ENCODE measurements at regions not wholly inside any gene's neighbourhood (a gene's known extent, or its start where the extent isn't known, plus 50 kb on each side); places are given as distances from the start of the nearest gene placed in this dataset.

DNA sequence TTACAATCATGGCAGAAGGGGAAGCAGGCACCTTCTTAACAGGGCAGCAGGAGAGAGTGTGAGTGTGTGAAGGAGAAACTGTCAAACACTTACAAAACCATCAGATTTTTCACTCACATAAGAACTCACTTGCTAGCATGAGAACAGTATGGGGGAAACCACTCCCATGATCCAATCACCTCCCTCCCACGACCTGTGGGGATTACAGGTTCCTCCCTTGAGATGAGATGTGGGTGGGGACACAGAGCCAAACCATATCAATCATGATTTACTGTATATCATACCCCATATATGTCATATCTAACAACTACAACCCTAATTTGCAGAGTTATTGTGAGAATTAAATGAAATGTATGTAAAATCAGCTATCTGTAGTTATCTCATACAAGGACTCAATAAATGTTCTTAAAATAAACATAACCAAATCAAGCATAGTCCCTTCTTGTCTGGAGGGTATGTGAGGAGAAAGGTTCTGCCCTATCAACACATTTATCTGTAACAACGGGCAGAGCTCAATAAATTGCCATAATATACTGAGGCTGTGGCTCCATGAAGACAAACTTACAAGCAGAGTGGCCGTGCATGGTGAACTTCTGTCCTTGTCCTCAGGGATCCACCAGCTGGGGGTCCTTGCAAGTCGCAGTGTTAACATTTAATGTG, 504.7 kb downstream of the SOX2 start:
- TF ChIP-seq POLR2A (IDR thresholded peaks at IDR 0.05; ENCODE audit: low read depth, low read length) (no peak), POLR2AphosphoS5 (IDR thresholded peaks at IDR 0.05; ENCODE audit: low read depth, low read length) (no peak)

Measured in GM12892 (cell line).